CD14-positive monocyte (primary cell): ENCODE measurements at regions not wholly inside any gene's neighbourhood (a gene's known extent, or its start where the extent isn't known, plus 50 kb on each side); places are given as distances from the start of the nearest gene placed in this dataset.

ENCODE experiments used
- DNase-seq, 3 donors: peaks; one replicate each; pipeline ENCODE4 v3.0.0-alpha.2; 2011 to 2022
- H2AFZ ChIP-seq: 2 replicates; pipeline ENCODE4 v1.6.0; 2012; ENCODE audit warnings: mild to moderate bottlenecking, low read depth, low read length, inconsistent platforms; ENCODE audit not compliant: insufficient read depth, poor library complexity, severe bottlenecking
- H3K27ac ChIP-seq, 2 donors: 1 replicate in 1 of 2; 2 replicates in 1 of 2; pipeline ENCODE4 v1.5.1; 2012 to 2013; ENCODE audit warnings: low read length in 2 of 2, control low read depth in 1 of 2, inconsistent platforms in 1 of 2, low read depth in 1 of 2, mild to moderate bottlenecking in 1 of 2
- H3K27me3 ChIP-seq, 2 donors: one replicate each; pipeline versions ENCODE4 v1.6.0 to v1.6.1; 2011 to 2013; ENCODE audit warnings: low read length in 2 of 2; ENCODE audit not compliant: control insufficient read depth in 2 of 2, insufficient read depth in 2 of 2
- H3K36me3 ChIP-seq, 2 donors: replicated peaks in 1 of 2; 1 replicate in 1 of 2; 2 replicates in 1 of 2; pipeline versions ENCODE4 v1.5.1 to v1.6.1; 2012 to 2013; ENCODE audit warnings: low read length in 2 of 2, control low read depth in 1 of 2, inconsistent platforms in 1 of 2, mild to moderate bottlenecking in 1 of 2; ENCODE audit not compliant: insufficient read depth in 2 of 2, control insufficient read depth in 1 of 2
- H3K4me1 ChIP-seq, 2 donors: 1 replicate in 1 of 2; 2 replicates in 1 of 2; pipeline versions ENCODE4 v1.5.1 to v1.6.1; 2012 to 2013; ENCODE audit warnings: low read length in 2 of 2, control low read depth in 1 of 2, inconsistent platforms in 1 of 2, mild to moderate bottlenecking in 1 of 2, moderate library complexity in 1 of 2; ENCODE audit not compliant: insufficient read depth in 2 of 2, control insufficient read depth in 1 of 2
- H3K4me2 ChIP-seq: replicated peaks from 2 replicates; pipeline ENCODE3; 2012; ENCODE audit warnings: low read length, moderate library complexity, mild to moderate bottlenecking; ENCODE audit not compliant: poor library complexity, severe bottlenecking; ENCODE audit errors: extremely low read depth
- H3K4me3 ChIP-seq, 3 experiments: fragments of 200-600 bp in 1 of 3; sonication (generic) in 1 of 3; replicated peaks in 1 of 3; 1 replicate in 2 of 3; 2 replicates in 1 of 3; pipeline ENCODE4 v1.5.1; 2011 to 2013; ENCODE audit warnings: low read length in 3 of 3, mild to moderate bottlenecking in 3 of 3, control low read depth in 2 of 3, low read depth in 2 of 3, inconsistent platforms in 1 of 3, moderate library complexity in 1 of 3
- H3K79me2 ChIP-seq: 2 replicates; pipeline ENCODE4 v1.6.0; 2012; ENCODE audit warnings: mild to moderate bottlenecking, control low read depth, inconsistent platforms, low read length, moderate library complexity; ENCODE audit not compliant: insufficient read depth
- H3K9ac ChIP-seq: 2 replicates; pipeline ENCODE4 v1.6.0; 2017; ENCODE audit warnings: low read length, mild to moderate bottlenecking; ENCODE audit not compliant: insufficient read depth, poor library complexity, severe bottlenecking
- H3K9me3 ChIP-seq, 2 donors: replicated peaks in 1 of 2; 1 replicate in 1 of 2; 2 replicates in 1 of 2; pipeline versions ENCODE4 v1.5.1 to v1.6.1; 2012 to 2013; ENCODE audit warnings: low read length in 2 of 2, control low read depth in 1 of 2; ENCODE audit not compliant: control insufficient read depth in 1 of 2, insufficient read depth in 1 of 2
- H4K20me1 ChIP-seq: 2 replicates; pipeline ENCODE4 v1.6.0; 2012; ENCODE audit warnings: mild to moderate bottlenecking, low read length, control low read depth, moderate library complexity; ENCODE audit not compliant: insufficient read depth
- H3K27ac Mint-ChIP-seq, 7 donors: one replicate each; pipeline ENCODE4 v1.8.0; 2020; ENCODE audit warnings: mild to moderate bottlenecking in 7 of 7, mixed read lengths in 7 of 7, moderate library complexity in 6 of 7, inconsistent platforms in 2 of 7
- H3K27me3 Mint-ChIP-seq, 3 donors: one replicate each; pipeline ENCODE4 v1.8.0; 2021 to 2022; ENCODE audit warnings: low read depth in 3 of 3, mild to moderate bottlenecking in 3 of 3, mixed read lengths in 3 of 3, moderate library complexity in 3 of 3, inconsistent platforms in 1 of 3
- H3K36me3 Mint-ChIP-seq, 2 donors: one replicate each; pipeline ENCODE4 v1.8.0; 2020; ENCODE audit warnings: mixed read lengths in 2 of 2, inconsistent platforms in 1 of 2, mild to moderate bottlenecking in 1 of 2
- H3K4me1 Mint-ChIP-seq: one replicate; pipeline ENCODE4 v1.8.0; 2020; ENCODE audit warnings: mild to moderate bottlenecking, mixed read lengths
- H3K4me3 Mint-ChIP-seq, 2 donors: one replicate each; pipeline ENCODE4 v1.8.0; 2020; ENCODE audit warnings: mild to moderate bottlenecking in 2 of 2, mixed read lengths in 2 of 2, moderate library complexity in 1 of 2
- H3K9me3 Mint-ChIP-seq, 7 donors: one replicate each; pipeline ENCODE4 v1.8.0; 2020 to 2022; ENCODE audit warnings: mixed read lengths in 7 of 7, mild to moderate bottlenecking in 6 of 7, moderate library complexity in 6 of 7, inconsistent platforms in 2 of 7
- CTCF ChIP-seq: fragments of 200-600 bp; IDR thresholded peaks from one replicate; pipeline ENCODE4 v1.8.0; 2022; ENCODE audit warnings: antibody characterized with exemption, mild to moderate bottlenecking
- WGBS: methylation state at CpG from one replicate; pipeline ENCODE4 v1.1.5; 2013; ENCODE audit warnings: missing lambda C conversion rate; ENCODE audit not compliant: insufficient coverage; 5-methylcytosine and 5-hydroxymethylcytosine counted together
- intact Hi-C, 2 donors: fragments of 100-400 bp; cut with micrococcal nuclease; formaldehyde crosslinking; loops; one replicate each; pipeline versions ENCODE4 v1.15.0 to v1.15.1; 2023

- no peaks in the 10 kb centered on the region for H3K36me3 Mint-ChIP-seq
- peaks cover 0 to 13% (median 3%) of the 10 kb centered on the region in 7 donors for H3K9me3 Mint-ChIP-seq
- Histone ChIP-seq H3K4me1 (no peaks in the 10 kb centered on the region), H3K27ac (no peak overlapping the region), H3K27me3 (no peaks in the 10 kb centered on the region), H3K9me3 (no peaks in the 10 kb centered on the region), H3K4me2 (no peak overlapping the region), H2AFZ (no peak overlapping the region), H4K20me1 (no peaks in the 10 kb centered on the region), H3K36me3 (no peaks in the 10 kb centered on the region), H3K9ac (no peak overlapping the region), H3K4me3 (no peak overlapping the region), H3K79me2 (no peaks in the 10 kb centered on the region)
- 94% methylated on average over 2 of the region's 4 CpGs for WGBS
- no peak for DNase-seq
- no peak overlapping the region for H3K4me3 Mint-ChIP-seq
- H3K4me1 Mint-ChIP-seq, result no peaks in the 10 kb centered on the region
- no peak for TF ChIP-seq CTCF
- intact Hi-C loops, result no loop called here
- H3K27me3 Mint-ChIP-seq, result peaks cover 0 to 2% (median 0%) of the 10 kb centered on the region in 3 donors
- no peak overlapping the region for H3K27ac Mint-ChIP-seq
These were observed 280.0 kb upstream of the SOX2 start for GRCh38 chr3:181431748-181432147.

GRCh38 chr3:181425074-181425473 is 286.7 kb upstream of the SOX2 start:
- no peak overlapping the region for H3K4me3 ChIP-seq
- no peak overlapping the region for H3K9ac ChIP-seq
- H4K20me1 ChIP-seq, result no peaks in the 10 kb centered on the region
- H3K79me2 ChIP-seq, result no peaks in the 10 kb centered on the region
- H3K9me3 ChIP-seq, result no peaks in the 10 kb centered on the region
- H3K27ac ChIP-seq, result no peak overlapping the region
- no peaks in the 10 kb centered on the region for H3K4me1 ChIP-seq
- H3K4me2 ChIP-seq, result no peak overlapping the region
- H3K27me3 ChIP-seq, result no peaks in the 10 kb centered on the region
- no peak overlapping the region for H3K27ac Mint-ChIP-seq
- H3K9me3 Mint-ChIP-seq, result peaks cover 0 to 13% (median 3%) of the 10 kb centered on the region in 7 donors
- no CpG with 5 or more reads among the region's 3 CpGs for WGBS
- H3K36me3 ChIP-seq, result no peaks in the 10 kb centered on the region
- no peaks in the 10 kb centered on the region for H3K36me3 Mint-ChIP-seq
- TF ChIP-seq CTCF, result no peak
- DNase-seq, result no peak
- no peak overlapping the region for H3K4me3 Mint-ChIP-seq
- H3K27me3 Mint-ChIP-seq, result no peaks in the 10 kb centered on the region
- no peak overlapping the region for H2AFZ ChIP-seq
- intact Hi-C loops, result no loop called here
- no peaks in the 10 kb centered on the region for H3K4me1 Mint-ChIP-seq
